Left ventricle myocardium inferior (tissue), 1 donor: ENCODE measurements at regions not wholly inside any gene's neighbourhood (a gene's known extent, or its start where the extent isn't known, plus 50 kb on each side); places are given as distances from the start of the nearest gene placed in this dataset.

Experiments used
- DNase-seq: peaks from one replicate; pipeline ENCODE4 v3.0.0-alpha.2; 2020
- H3K27ac ChIP-seq: fragments of 200-600 bp; replicated peaks from 2 replicates; pipeline ENCODE4 v1.8.0; 2021
- H3K27me3 ChIP-seq: fragments of 200-600 bp; 2 replicates; pipeline ENCODE4 v1.8.0; 2021; ENCODE audit warnings: low read depth
- H3K36me3 ChIP-seq: fragments of 200-600 bp; 2 replicates; pipeline ENCODE4 v1.8.0; 2021
- H3K4me1 ChIP-seq: fragments of 200-600 bp; 2 replicates; pipeline ENCODE4 v1.8.0; 2021
- H3K4me3 ChIP-seq: fragments of 200-600 bp; 2 replicates; pipeline ENCODE4 v1.8.0; 2021; ENCODE audit warnings: mild to moderate bottlenecking, moderate library complexity
- H3K9me3 ChIP-seq: fragments of 200-600 bp; replicated peaks from 2 replicates; pipeline ENCODE4 v1.8.0; 2021
- intact Hi-C: fragments of 100-400 bp; cut with micrococcal nuclease; formaldehyde crosslinking; loops from one replicate; pipeline ENCODE4 v1.11.0; 2022
- TF ChIP-seq, protein P1 (sequence below): fragments of 200-600 bp; IDR thresholded peaks from 2 replicates; pipeline ENCODE4 v1.8.0; 2021; ENCODE audit warnings: antibody characterized with exemption, mild to moderate bottlenecking, borderline replicate concordance
- donor health status: DM: no; HTN: yes; CAD: no; lungs with severe emphysema.

DNA sequence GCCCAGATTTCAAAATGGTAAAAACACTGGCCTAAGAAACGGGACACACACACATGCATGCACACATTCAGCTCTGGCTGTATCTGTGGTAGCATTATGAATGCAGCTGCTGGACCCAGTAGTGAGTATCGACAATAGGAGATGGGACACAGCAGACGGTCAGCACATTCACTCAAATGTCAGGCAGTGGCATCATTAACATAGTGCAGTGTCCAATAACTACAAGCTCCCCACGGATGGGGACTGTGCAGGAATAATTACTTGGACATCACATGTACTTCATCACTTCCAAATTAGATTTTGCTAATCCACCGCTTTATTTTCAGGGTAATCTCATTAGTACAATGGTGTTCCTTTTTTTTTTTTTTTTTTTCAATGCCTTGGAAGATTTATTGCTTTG lies 109.5 kb downstream of the FANCF start:
- TF ChIP-seq, protein P1, sequence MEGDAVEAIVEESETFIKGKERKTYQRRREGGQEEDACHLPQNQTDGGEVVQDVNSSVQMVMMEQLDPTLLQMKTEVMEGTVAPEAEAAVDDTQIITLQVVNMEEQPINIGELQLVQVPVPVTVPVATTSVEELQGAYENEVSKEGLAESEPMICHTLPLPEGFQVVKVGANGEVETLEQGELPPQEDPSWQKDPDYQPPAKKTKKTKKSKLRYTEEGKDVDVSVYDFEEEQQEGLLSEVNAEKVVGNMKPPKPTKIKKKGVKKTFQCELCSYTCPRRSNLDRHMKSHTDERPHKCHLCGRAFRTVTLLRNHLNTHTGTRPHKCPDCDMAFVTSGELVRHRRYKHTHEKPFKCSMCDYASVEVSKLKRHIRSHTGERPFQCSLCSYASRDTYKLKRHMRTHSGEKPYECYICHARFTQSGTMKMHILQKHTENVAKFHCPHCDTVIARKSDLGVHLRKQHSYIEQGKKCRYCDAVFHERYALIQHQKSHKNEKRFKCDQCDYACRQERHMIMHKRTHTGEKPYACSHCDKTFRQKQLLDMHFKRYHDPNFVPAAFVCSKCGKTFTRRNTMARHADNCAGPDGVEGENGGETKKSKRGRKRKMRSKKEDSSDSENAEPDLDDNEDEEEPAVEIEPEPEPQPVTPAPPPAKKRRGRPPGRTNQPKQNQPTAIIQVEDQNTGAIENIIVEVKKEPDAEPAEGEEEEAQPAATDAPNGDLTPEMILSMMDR: no peak
- Histone ChIP-seq H3K9me3 (no peaks in the 10 kb centered on the region), H3K27me3 (peaks cover 15% of the 10 kb centered on the region), H3K4me1 (no peaks in the 10 kb centered on the region), H3K27ac (no peak overlapping the region), H3K4me3 (no peak overlapping the region), H3K36me3 (no peaks in the 10 kb centered on the region)
- DNase-seq: no peak
- intact Hi-C loops: no loop called here

DNA sequence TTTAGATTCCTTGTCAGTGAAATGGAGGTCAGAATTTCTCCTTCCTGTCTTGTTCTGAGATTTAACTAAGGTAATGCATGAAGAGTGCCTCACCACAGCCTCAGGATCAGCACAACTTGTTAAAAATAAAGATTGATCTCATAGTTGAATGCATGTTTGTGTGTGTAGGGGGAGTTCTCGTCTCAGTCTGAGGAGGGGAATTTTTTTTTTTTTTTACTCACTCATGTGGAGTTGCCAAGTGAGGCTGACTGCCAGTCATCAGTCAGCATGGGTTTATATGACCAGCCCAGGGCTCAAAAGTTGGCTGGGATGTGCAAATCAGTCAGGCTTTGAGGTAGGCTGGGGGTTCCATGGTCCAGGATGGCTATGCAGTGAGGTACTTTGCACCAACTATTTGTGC lies 113.2 kb downstream of the FANCF start:
- H3K9me3 ChIP-seq: no peaks in the 10 kb centered on the region
- H3K36me3 ChIP-seq: no peaks in the 10 kb centered on the region
- TF ChIP-seq, protein P1: no peak
- H3K27me3 ChIP-seq: peaks cover 15% of the 10 kb centered on the region
- intact Hi-C loops: no loop called here
- H3K27ac ChIP-seq: no peak overlapping the region
- no peak for DNase-seq
- H3K4me1 ChIP-seq: no peaks in the 10 kb centered on the region
- H3K4me3 ChIP-seq: no peak overlapping the region

DNA sequence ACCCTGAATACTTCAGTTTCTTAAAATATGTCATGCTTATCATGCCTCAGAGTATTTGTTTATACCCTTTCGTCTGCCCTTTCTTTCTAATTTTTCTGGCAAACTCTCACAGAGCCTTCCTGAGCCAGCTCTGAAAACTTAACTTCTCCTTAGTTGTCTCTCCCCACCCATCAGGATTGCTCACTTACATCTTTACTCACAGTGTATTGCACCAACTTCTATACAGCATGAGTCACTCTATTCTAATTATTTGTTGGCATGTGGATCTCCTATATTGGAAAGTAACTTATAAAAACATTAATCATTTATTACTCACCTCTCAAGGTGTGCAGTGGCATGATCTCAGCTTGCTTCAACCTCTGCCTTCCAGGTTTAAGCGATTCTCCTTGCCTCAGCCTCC lies 114.9 kb downstream of the FANCF start:
- H3K4me3 ChIP-seq: no peak overlapping the region
- no peaks in the 10 kb centered on the region for H3K4me1 ChIP-seq
- H3K27ac ChIP-seq: no peak overlapping the region
- TF ChIP-seq, protein P1: no peak
- no peaks in the 10 kb centered on the region for H3K9me3 ChIP-seq
- no peaks in the 10 kb centered on the region for H3K36me3 ChIP-seq
- intact Hi-C loops: no loop called here
- peaks cover 11% of the 10 kb centered on the region for H3K27me3 ChIP-seq
- DNase-seq: no peak

DNA sequence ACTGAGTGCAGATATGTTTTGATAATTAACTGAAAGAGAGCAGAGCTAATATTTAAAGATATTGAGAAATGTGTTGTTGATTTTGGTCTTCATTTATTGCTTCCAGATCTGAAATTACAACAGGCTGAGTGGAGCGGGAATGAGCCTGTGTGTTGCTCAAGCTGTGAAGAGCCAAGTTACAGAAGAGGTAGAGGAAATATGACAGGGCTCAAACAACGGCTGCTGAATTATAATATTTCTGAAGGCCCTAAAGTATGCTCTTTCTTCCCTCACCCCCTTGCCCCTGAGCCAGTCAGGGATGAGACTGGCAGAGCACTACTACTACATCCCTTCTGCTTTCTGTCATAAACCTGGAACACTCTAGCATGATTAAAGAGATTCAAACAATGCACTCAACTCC lies 115.6 kb downstream of the FANCF start:
- TF ChIP-seq, protein P1: no peak
- no peaks in the 10 kb centered on the region for H3K36me3 ChIP-seq
- H3K4me3 ChIP-seq: no peak overlapping the region
- H3K27ac ChIP-seq: no peak overlapping the region
- peaks cover 10% of the 10 kb centered on the region for H3K27me3 ChIP-seq
- intact Hi-C loops: no loop called here
- H3K9me3 ChIP-seq: no peaks in the 10 kb centered on the region
- DNase-seq: no peak
- no peaks in the 10 kb centered on the region for H3K4me1 ChIP-seq

DNA sequence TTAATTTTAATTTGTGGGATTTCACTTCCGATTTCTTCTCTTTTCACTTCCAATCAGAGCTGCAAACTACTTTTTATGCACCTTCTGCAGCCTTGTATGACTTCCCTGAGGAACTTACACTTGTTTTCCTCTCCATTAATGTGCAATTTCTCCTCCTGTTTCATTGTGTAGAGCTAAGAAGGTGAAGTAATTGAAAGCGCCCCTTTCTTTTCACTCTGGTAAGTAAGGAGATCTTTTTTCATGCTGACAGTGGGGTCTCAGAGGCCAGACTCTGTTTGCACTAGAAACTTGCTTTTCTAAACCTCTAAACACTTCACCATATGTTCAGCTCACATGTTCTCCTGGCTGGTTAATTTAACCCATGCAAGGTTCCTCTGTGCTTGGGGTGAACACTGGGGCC lies 117.0 kb downstream of the FANCF start:
- intact Hi-C loops: no loop called here
- DNase-seq: no peak
- no peaks in the 10 kb centered on the region for H3K9me3 ChIP-seq
- H3K27ac ChIP-seq: no peak overlapping the region
- no peaks in the 10 kb centered on the region for H3K27me3 ChIP-seq
- no peaks in the 10 kb centered on the region for H3K36me3 ChIP-seq
- no peak overlapping the region for H3K4me3 ChIP-seq
- TF ChIP-seq, protein P1: no peak
- H3K4me1 ChIP-seq: no peaks in the 10 kb centered on the region

DNA sequence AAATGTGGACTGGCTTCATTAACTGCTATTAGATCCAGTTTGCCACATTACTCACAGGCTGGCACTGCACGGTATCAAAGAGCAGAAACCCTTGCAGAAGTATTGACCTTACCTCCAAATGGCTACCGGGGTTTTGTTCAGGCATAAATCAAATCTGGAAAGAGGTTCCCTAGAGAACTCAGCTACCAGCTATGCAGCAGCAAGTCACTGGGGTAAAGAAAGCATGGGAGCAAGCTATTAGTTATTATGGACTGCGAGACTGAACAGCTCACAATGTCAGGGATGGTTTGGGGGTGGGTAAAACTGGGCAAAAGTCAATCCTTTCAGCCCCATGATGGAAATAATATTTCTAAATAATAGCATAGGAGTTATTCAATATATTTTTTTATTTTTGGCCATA lies 128.1 kb downstream of the FANCF start:
- H3K4me3 ChIP-seq: no peak overlapping the region
- H3K27me3 ChIP-seq: peaks cover 1% of the 10 kb centered on the region
- no peaks in the 10 kb centered on the region for H3K4me1 ChIP-seq
- no peak for DNase-seq
- H3K36me3 ChIP-seq: no peaks in the 10 kb centered on the region
- TF ChIP-seq, protein P1: no peak
- H3K27ac ChIP-seq: no peak overlapping the region
- no peaks in the 10 kb centered on the region for H3K9me3 ChIP-seq
- intact Hi-C loops: no loop called here
